Activated T-cell treated with anti-CD3 and anti-CD28 coated beads, Interleukin-2, amount 50 U/mL, for 24 hours (primary cell): ENCODE measurements at regions not wholly inside any gene's neighbourhood (a gene's known extent, or its start where the extent isn't known, plus 50 kb on each side); places are given as distances from the start of the nearest gene placed in this dataset.

Source experiments
- DNase-seq: peaks from one replicate; pipeline ENCODE4 v3.0.0-alpha.2; 2020
- H3K27ac Mint-ChIP-seq: 2 replicates; pipeline ENCODE4 v1.8.0; 2020; ENCODE audit warnings: mild to moderate bottlenecking, mixed read lengths
- H3K27me3 Mint-ChIP-seq: 2 replicates; pipeline ENCODE4 v1.8.0; 2020; ENCODE audit warnings: mixed read lengths
- H3K36me3 Mint-ChIP-seq: 2 replicates; pipeline ENCODE4 v1.8.0; 2020; ENCODE audit warnings: low read depth, mixed read lengths
- H3K4me1 Mint-ChIP-seq: 2 replicates; pipeline ENCODE4 v1.8.0; 2020; ENCODE audit warnings: low read depth, mixed read lengths
- H3K4me3 Mint-ChIP-seq: 2 replicates; pipeline ENCODE4 v1.8.0; 2020; ENCODE audit warnings: mild to moderate bottlenecking, moderate library complexity, mixed read lengths
- H3K9me3 Mint-ChIP-seq: 2 replicates; pipeline ENCODE4 v1.8.0; 2020; ENCODE audit warnings: mixed read lengths

- Mint-ChIP-seq H3K27ac (no peak overlapping the region), H3K9me3 (no peaks in the 10 kb centered on the region), H3K36me3 (no peaks in the 10 kb centered on the region), H3K4me3 (no peak overlapping the region), H3K4me1 (no peaks in the 10 kb centered on the region), H3K27me3 (peaks cover 2% of the 10 kb centered on the region)
- DNase-seq, result no peak
Observed at GRCh38 chr6:139844907-139845306, 470.5 kb upstream of the CITED2 start.

GRCh38 chr6:139841794-139842215 is 467.4 kb upstream of the CITED2 start:
- Mint-ChIP-seq H3K4me3 (no peak overlapping the region), H3K27ac (no peak overlapping the region), H3K36me3 (no peaks in the 10 kb centered on the region), H3K27me3 (peaks cover 2% of the 10 kb centered on the region), H3K4me1 (peaks cover 1% of the 10 kb centered on the region), H3K9me3 (peaks cover 3% of the 10 kb centered on the region)
- DNase-seq, result no peak

GRCh38 chr6:139839506-139840156 is 465.2 kb upstream of the CITED2 start:
- Mint-ChIP-seq H3K27ac (no peak overlapping the region), H3K4me1 (peaks cover 1% of the 10 kb centered on the region), H3K9me3 (peaks cover 3% of the 10 kb centered on the region), H3K36me3 (no peaks in the 10 kb centered on the region), H3K27me3 (peaks cover 2% of the 10 kb centered on the region), H3K4me3 (no peak overlapping the region)
- DNase-seq, result no peak

GRCh38 chr6:139834232-139834631 is 459.8 kb upstream of the CITED2 start:
- DNase-seq, result no peak
- Mint-ChIP-seq H3K4me3 (no peak overlapping the region), H3K36me3 (no peaks in the 10 kb centered on the region), H3K27me3 (peaks cover 7% of the 10 kb centered on the region), H3K27ac (no peak overlapping the region), H3K9me3 (peaks cover 3% of the 10 kb centered on the region), H3K4me1 (no peaks in the 10 kb centered on the region)

- H3K27me3 Mint-ChIP-seq, result peaks cover 7% of the 10 kb centered on the region
- no peak overlapping the region for H3K27ac Mint-ChIP-seq
- no peaks in the 10 kb centered on the region for H3K9me3 Mint-ChIP-seq
- no peak overlapping the region for H3K4me3 Mint-ChIP-seq
- DNase-seq, result no peak
- H3K36me3 Mint-ChIP-seq, result no peaks in the 10 kb centered on the region
- no peaks in the 10 kb centered on the region for H3K4me1 Mint-ChIP-seq
Observed at GRCh38 chr6:139833592-139833991, 459.1 kb upstream of the CITED2 start.

- peaks cover 11% of the 10 kb centered on the region for H3K27me3 Mint-ChIP-seq
- H3K27ac Mint-ChIP-seq, result no peak overlapping the region
- H3K4me1 Mint-ChIP-seq, result no peaks in the 10 kb centered on the region
- no peaks in the 10 kb centered on the region for H3K36me3 Mint-ChIP-seq
- DNase-seq, result no peak
- H3K9me3 Mint-ChIP-seq, result no peaks in the 10 kb centered on the region
- H3K4me3 Mint-ChIP-seq, result no peak overlapping the region
Observed at GRCh38 chr6:139832493-139833305, 458.3 kb upstream of the CITED2 start.

- Mint-ChIP-seq H3K27me3 (peaks cover 14% of the 10 kb centered on the region), H3K4me1 (no peaks in the 10 kb centered on the region), H3K9me3 (no peaks in the 10 kb centered on the region), H3K4me3 (no peak overlapping the region), H3K27ac (no peak overlapping the region), H3K36me3 (no peaks in the 10 kb centered on the region)
- DNase-seq, result no peak
Observed at GRCh38 chr6:139829576-139829975, 455.1 kb upstream of the CITED2 start.

GRCh38 chr6:139828751-139829519 is 454.5 kb upstream of the CITED2 start:
- H3K4me3 Mint-ChIP-seq, result no peak overlapping the region
- no peaks in the 10 kb centered on the region for H3K9me3 Mint-ChIP-seq
- no peaks in the 10 kb centered on the region for H3K4me1 Mint-ChIP-seq
- peaks cover 17% of the 10 kb centered on the region for H3K27me3 Mint-ChIP-seq
- H3K27ac Mint-ChIP-seq, result no peak overlapping the region
- no peak for DNase-seq
- H3K36me3 Mint-ChIP-seq, result no peaks in the 10 kb centered on the region

- DNase-seq, result no peak
- H3K4me3 Mint-ChIP-seq, result no peak overlapping the region
- no peaks in the 10 kb centered on the region for H3K36me3 Mint-ChIP-seq
- H3K9me3 Mint-ChIP-seq, result no peaks in the 10 kb centered on the region
- H3K27me3 Mint-ChIP-seq, result peaks cover 15% of the 10 kb centered on the region
- H3K4me1 Mint-ChIP-seq, result no peaks in the 10 kb centered on the region
- H3K27ac Mint-ChIP-seq, result no peak overlapping the region
Observed at GRCh38 chr6:139825935-139826374, 451.5 kb upstream of the CITED2 start.

- no peak overlapping the region for H3K4me3 Mint-ChIP-seq
- no peaks in the 10 kb centered on the region for H3K4me1 Mint-ChIP-seq
- no peaks in the 10 kb centered on the region for H3K9me3 Mint-ChIP-seq
- no peak for DNase-seq
- no peaks in the 10 kb centered on the region for H3K36me3 Mint-ChIP-seq
- H3K27me3 Mint-ChIP-seq, result peaks cover 15% of the 10 kb centered on the region
- no peak overlapping the region for H3K27ac Mint-ChIP-seq
Observed at GRCh38 chr6:139824864-139825263, 450.4 kb upstream of the CITED2 start.

- Mint-ChIP-seq H3K4me1 (no peaks in the 10 kb centered on the region), H3K36me3 (no peaks in the 10 kb centered on the region), H3K27me3 (peaks cover 15% of the 10 kb centered on the region), H3K9me3 (no peaks in the 10 kb centered on the region), H3K4me3 (no peak overlapping the region), H3K27ac (no peak overlapping the region)
- no peak for DNase-seq
Observed at GRCh38 chr6:139823808-139824126, 449.3 kb upstream of the CITED2 start.

GRCh38 chr6:139823099-139823807 is 448.8 kb upstream of the CITED2 start:
- DNase-seq, result no peak
- no peaks in the 10 kb centered on the region for H3K4me1 Mint-ChIP-seq
- H3K27ac Mint-ChIP-seq, result no peak overlapping the region
- no peaks in the 10 kb centered on the region for H3K36me3 Mint-ChIP-seq
- H3K27me3 Mint-ChIP-seq, result peaks cover 18% of the 10 kb centered on the region
- H3K9me3 Mint-ChIP-seq, result no peaks in the 10 kb centered on the region
- H3K4me3 Mint-ChIP-seq, result no peak overlapping the region

- H3K27me3 Mint-ChIP-seq, result peaks cover 18% of the 10 kb centered on the region
- H3K4me3 Mint-ChIP-seq, result no peak overlapping the region
- no peak overlapping the region for H3K27ac Mint-ChIP-seq
- H3K9me3 Mint-ChIP-seq, result no peaks in the 10 kb centered on the region
- DNase-seq, result no peak
- no peaks in the 10 kb centered on the region for H3K4me1 Mint-ChIP-seq
- no peaks in the 10 kb centered on the region for H3K36me3 Mint-ChIP-seq
Observed at GRCh38 chr6:139821676-139822223, 447.3 kb upstream of the CITED2 start.

- no peak for DNase-seq
- Mint-ChIP-seq H3K4me1 (no peaks in the 10 kb centered on the region), H3K27ac (no peak overlapping the region), H3K27me3 (peaks cover 23% of the 10 kb centered on the region), H3K36me3 (no peaks in the 10 kb centered on the region), H3K4me3 (no peak overlapping the region), H3K9me3 (no peaks in the 10 kb centered on the region)
Observed at GRCh38 chr6:139820210-139820609, 445.8 kb upstream of the CITED2 start.
